Limb (tissue), 2 donors: ENCODE measurements at regions not wholly inside any gene's neighbourhood (a gene's known extent, or its start where the extent isn't known, plus 50 kb on each side); places are given as distances from the start of the nearest gene placed in this dataset.
A peak's percentile ranks its signal among the peaks of the same experiment; 100 is the strongest.

ENCODE experiments used
- DNase-seq, 2 donors: peaks; one replicate each; pipeline ENCODE4 v3.0.0-alpha.2; 2016; ENCODE audit errors: extremely low spot score in 2 of 2

GRCh38 chr2:59886759-59887158 is 666.7 kb downstream of the BCL11A start:
- no peak for DNase-seq

- peak; percentile 18 to 44 for DNase-seq
Observed at GRCh38 chr2:59885541-59885940, 667.9 kb downstream of the BCL11A start.

GRCh38 chr2:59884166-59884565 is 669.3 kb downstream of the BCL11A start:
- no peak for DNase-seq

- DNase-seq: no peak
Observed at GRCh38 chr2:59882822-59883221, 670.6 kb downstream of the BCL11A start.

GRCh38 chr2:59882279-59882678 is 671.2 kb downstream of the BCL11A start:
- DNase-seq: no peak

- no peak for DNase-seq
Observed at GRCh38 chr2:59881218-59881617, 672.2 kb downstream of the BCL11A start.

GRCh38 chr2:59879700-59880131 is 673.7 kb downstream of the BCL11A start:
- DNase-seq: no peak

- no peak for DNase-seq
Observed at GRCh38 chr2:59875836-59876235, 677.6 kb downstream of the BCL11A start.

GRCh38 chr2:59874971-59875755 is 678.3 kb downstream of the BCL11A start:
- no peak for DNase-seq

GRCh38 chr2:59874361-59874760 is 679.1 kb downstream of the BCL11A start:
- no peak for DNase-seq

GRCh38 chr2:59871830-59872229 is 681.6 kb downstream of the BCL11A start:
- no peak for DNase-seq

- DNase-seq: no peak
Observed at GRCh38 chr2:59868981-59869380, 684.5 kb downstream of the BCL11A start.

- no peak for DNase-seq
Observed at GRCh38 chr2:59866436-59866835, 687.0 kb downstream of the BCL11A start.

GRCh38 chr2:59858540-59858939 is 694.9 kb downstream of the BCL11A start:
- DNase-seq: no peak

GRCh38 chr2:59857109-59857508 is 696.3 kb downstream of the BCL11A start:
- DNase-seq: no peak

GRCh38 chr2:59856391-59856790 is 697.1 kb downstream of the BCL11A start:
- DNase-seq: no peak

GRCh38 chr2:59853032-59853431 is 700.4 kb downstream of the BCL11A start:
- no peak for DNase-seq

GRCh38 chr2:59851836-59852475 is 701.5 kb downstream of the BCL11A start:
- DNase-seq: no peak

GRCh38 chr2:59850554-59850953 is 702.9 kb downstream of the BCL11A start:
- DNase-seq: no peak

- DNase-seq: no peak
Observed at GRCh38 chr2:59833941-59834340, 719.5 kb downstream of the BCL11A start.

- DNase-seq: no peak
Observed at GRCh38 chr2:59830601-59831000, 722.9 kb downstream of the BCL11A start.

GRCh38 chr2:59827677-59828076 is 725.8 kb downstream of the BCL11A start:
- no peak for DNase-seq

- DNase-seq: no peak
Observed at GRCh38 chr2:59826177-59826576, 727.3 kb downstream of the BCL11A start.
